ENCODE measurements at regions not wholly inside any gene's neighbourhood (a gene's known extent, or its start where the extent isn't known, plus 50 kb on each side); places are given as distances from the start of the nearest gene placed in this dataset.
"Not testable (repeated sequence)": the region's sequence is repeated elsewhere in the genome, so short reads cannot be mapped to it uniquely, and the experiment has no call there.

DNA sequence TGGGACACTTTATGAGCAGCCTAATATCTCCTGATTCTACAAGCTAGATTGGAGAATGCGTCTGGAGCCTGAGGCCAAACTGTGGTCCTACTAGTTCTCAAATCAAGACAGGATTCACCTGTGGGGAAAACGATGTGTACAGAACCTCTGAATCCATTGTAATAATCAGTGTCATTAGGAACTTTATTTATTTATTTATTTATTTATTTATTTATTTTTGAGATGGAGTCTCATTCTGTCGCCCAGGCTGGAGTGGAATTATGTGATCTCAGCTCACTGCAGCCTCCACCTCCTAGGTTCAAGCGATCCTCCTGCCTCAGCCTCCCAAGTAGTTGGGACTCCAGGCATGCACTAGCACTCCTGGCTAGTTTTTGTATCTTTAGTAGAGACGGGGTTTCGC lies 52.6 kb upstream of the KIF26B start:
- not testable (repeated sequence) for DNase-seq (ENCODE audit: low spot score)

- no peak for DNase-seq (ENCODE audit: low spot score)
Observed at GRCh38 chr1:245099401-245099800, 55.4 kb upstream of the KIF26B start.

- no peak for DNase-seq (ENCODE audit: low spot score)
Observed at GRCh38 chr1:245098924-245099323, 55.9 kb upstream of the KIF26B start.

GRCh38 chr1:245096311-245097066 lies 58.3 kb upstream of the KIF26B start:
- no peak for DNase-seq (ENCODE audit: low spot score)

DNA sequence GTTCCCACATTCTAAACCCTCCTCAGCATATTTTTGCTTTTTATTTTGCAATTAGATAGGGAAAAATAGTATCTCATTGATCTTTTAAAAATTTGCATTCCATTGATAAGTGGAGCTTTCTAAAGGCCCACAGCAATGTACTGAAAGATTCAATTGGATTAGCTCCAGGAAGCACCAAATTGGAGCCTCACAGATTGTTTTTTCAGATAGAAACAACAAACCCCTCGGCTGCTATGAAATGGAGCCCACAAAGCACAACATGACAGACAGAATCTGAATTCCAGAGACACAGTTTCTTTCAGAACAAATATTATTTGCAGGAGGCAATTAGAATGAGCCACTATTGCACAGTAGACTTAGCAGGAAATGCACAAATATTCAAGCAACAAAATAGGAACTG lies 58.9 kb upstream of the KIF26B start:
- DNase-seq (ENCODE audit: low spot score): no peak

DNA sequence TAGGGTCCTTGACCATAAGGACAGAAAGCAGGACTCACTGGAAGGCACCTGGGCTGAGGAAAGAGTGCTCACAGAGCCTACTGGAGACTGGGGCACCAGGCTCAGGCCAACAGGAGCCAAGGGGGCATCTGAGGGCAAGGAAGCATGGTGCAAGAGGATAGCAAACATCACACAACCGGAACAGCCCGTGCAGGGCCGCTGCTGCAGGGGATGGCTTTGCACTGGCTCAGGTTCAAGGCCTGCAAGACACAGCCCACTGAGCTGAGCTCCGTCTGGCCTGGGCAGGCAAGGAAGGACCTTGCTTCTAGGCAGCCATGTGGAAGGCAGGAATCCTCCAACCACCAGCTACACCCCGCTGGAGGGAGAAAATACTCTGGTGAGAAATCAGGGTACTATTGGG lies 59.8 kb upstream of the KIF26B start:
- DNase-seq (ENCODE audit: low spot score): no peak

- no peak for DNase-seq (ENCODE audit: low spot score)
Observed at GRCh38 chr1:245094092-245094491, 60.7 kb upstream of the KIF26B start.

DNA sequence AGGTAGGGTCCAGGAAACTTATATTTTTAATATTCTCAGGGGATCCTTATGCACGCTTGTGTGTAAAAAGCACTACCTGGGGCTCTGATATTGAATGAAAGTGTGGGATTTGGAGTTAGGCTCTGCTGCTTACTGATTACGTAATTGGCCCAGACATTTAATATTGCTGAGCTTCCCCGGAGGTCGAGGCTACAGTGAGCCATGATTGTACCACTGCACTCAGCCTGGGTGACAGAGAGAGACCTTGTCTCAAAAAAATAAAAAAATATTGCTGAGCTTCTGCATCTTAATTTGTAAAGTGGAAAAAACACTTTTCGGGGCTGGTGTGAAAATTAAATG lies 62.2 kb upstream of the KIF26B start:
- DNase-seq (ENCODE audit: low spot score): no peak

GRCh38 chr1:245091818-245092637 lies 62.8 kb upstream of the KIF26B start:
- peak; percentile 99 for DNase-seq (ENCODE audit: low spot score)

DNA sequence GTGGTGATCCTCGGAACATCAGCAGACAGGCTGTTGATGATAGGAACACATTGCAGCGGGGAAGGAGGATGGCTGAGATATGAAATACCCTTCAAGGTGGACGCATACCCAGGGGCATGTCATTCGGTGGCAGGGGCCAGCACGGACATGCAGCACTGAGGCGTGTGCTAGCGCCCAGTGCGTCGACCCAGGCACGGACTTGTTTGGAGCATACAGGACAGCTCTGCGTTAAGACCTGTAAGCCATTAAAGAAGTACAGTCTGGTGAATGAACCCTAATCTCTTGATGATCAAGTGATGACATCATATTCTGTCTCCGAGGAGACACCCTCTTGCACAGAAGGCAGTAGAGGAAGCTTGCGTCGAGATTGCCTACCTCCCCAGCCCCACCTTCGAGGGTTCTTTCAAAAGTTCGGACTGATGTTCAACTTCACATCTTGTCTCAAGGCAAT lies 63.6 kb upstream of the KIF26B start:
- DNase-seq (ENCODE audit: low spot score): no peak

DNA sequence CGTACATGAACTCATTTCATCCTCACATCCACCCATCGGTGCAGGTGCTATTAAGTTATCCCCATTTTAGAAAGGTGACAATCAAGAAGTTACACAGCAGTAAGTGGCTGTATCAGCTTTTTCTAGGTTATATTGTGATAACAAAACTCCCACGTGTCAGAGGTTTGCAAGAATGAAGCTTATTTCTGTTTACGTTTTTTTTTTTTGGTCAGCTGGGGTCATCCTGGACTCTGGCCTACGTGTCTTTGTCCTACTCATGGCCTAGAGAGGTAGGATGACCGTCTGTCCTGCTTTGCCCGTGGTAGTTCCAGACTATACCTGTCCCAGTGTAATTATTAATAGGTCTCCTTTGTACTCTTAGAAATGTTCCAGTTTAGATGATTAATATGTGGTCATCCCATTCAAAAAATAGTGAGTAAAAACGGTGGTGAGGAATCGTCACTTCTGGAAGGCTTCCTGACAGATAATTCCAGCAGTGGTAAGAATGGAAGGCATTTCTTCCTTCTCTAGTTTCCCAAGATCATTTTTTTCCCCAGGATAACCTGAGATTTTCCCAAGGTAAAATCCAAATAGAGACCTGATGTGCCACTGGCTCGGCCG lies 64.2 kb upstream of the KIF26B start:
- DNase-seq (ENCODE audit: low spot score): no peak

DNA sequence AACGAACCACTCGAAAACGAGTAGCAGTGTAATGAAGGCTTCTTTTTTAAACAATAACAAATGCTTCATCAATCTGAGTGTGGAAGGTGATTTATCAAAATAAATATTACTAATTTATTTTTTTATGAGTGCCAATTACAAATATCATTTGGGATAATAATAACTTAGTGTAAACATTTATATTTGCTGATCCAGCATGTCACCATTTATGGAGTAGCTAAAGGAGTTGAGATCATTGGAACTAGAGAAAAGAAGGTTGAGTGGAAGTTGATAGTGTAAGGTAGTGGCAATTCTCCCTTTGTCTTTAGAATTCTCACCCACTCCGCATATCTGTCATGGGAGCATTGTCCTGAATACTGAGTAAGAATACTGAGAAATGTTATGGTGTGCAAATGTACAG lies 67.1 kb upstream of the KIF26B start:
- DNase-seq (ENCODE audit: low spot score): no peak

- DNase-seq (ENCODE audit: low spot score): no peak
Observed at GRCh38 chr1:245086389-245086969, 68.3 kb upstream of the KIF26B start.

GRCh38 chr1:245085508-245086095 lies 69.2 kb upstream of the KIF26B start:
- DNase-seq (ENCODE audit: low spot score): peak; percentile 40

- no peak for DNase-seq (ENCODE audit: low spot score)
Observed at GRCh38 chr1:245084551-245084950, 70.2 kb upstream of the KIF26B start.

DNA sequence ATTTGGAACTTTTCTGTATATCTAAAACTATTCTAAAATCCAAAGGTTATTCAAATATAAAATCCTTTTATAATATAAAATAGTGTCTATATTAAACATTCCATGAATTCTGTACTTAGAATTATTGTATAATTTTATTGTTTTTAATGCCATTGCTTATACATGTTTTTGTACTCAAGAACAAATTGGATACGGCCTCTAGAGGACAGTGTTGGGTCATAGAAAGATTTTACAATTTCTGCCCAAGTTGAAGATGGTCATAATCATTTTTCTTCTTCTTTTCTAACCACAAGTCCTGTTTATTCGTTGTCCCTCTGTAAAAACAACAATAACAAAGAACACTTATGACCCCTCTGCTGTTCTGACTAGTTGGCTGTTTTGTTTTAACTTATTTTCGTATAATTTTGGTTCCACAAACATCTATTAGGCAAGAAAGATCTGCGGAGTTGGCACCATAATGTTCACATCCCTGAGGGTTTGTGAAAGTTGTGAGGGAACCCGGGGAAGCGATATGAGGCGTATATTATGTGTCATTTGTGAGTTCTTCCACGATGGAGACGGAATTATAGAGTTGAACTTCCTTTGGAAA lies 75.7 kb upstream of the KIF26B start:
- peak; percentile 65 for DNase-seq (ENCODE audit: low spot score)

GRCh38 chr1:245074898-245075297 lies 79.9 kb upstream of the KIF26B start:
- DNase-seq (ENCODE audit: low spot score): no peak

DNA sequence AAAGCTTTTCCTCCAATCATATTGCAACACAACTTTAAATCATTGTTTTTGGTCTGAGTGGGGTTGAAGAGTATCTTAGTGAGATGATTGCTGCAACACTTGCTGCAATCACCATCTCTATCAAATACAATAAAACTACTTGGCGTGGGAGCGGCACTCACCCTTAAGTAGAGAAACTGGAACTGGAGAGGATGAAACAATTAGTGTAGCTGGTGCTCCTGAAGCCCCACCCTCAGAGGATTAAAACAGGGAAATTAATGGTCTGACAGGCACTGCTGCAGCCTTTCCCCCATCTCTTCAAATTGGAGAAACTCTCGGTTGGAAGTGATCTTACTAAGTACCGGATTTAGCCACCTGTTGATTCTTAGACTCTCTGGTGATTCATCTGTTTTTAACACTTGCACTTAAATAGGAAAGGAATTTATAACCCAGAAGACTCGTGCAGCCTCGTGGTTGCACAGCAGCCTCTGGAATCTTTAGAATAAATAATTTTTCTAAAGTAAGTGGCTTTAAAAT lies 80.5 kb upstream of the KIF26B start:
- DNase-seq (ENCODE audit: low spot score): no peak

DNA sequence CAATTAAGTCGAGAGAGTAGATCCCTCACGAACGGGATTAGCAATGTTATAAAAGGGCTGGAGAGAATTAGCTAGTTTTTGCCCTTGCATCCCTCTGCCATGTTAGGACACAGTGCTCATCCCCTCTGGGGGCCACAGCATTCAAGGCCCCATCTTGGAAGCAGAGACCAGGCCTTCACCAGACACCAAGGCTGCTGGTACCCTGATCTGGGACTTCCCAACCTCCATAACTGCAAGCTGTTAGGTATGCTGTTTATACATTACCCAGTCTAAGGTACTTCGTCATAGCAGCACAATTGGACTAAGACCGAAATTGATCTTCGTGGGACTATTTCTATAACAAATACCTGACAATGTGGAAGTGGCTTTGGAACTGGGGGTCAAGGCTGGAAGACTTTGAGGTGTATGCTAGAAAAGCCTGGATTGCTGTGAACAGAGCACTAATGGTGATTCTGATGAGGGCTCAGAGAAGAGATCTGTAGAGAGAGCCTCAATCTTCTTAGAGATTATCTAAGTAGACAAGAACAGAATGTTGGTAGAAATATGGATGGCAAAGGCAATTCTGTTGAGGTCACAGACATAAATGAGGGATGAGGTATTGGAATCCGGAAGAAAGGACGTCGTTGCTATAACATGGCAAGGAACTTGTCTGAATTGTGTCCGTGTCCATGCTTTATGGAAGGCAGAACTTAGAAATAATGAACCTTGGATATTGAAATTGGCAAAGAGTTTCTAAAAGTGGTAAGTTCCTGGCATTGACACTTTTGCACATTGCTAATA lies 83.8 kb upstream of the KIF26B start:
- no peak for DNase-seq (ENCODE audit: low spot score)

DNA sequence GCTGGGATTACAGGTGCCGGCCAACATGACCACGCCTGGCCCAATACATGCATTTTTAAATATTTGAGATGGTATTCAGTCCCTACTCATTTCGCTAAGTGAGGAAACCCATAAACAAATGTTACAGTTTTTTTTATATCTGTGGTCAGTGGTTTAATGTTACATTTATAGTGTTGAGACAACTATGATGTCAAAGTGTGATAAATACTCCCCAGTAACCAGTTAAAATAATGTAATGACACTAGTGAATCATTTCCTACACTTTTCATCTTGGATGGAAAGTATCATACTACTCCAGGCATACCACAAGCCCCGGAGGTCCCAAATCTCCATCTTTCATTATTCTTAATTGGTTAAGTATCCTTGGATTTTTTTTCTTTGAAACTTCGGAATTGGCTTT lies 87.5 kb upstream of the KIF26B start:
- DNase-seq (ENCODE audit: low spot score): no peak

DNA sequence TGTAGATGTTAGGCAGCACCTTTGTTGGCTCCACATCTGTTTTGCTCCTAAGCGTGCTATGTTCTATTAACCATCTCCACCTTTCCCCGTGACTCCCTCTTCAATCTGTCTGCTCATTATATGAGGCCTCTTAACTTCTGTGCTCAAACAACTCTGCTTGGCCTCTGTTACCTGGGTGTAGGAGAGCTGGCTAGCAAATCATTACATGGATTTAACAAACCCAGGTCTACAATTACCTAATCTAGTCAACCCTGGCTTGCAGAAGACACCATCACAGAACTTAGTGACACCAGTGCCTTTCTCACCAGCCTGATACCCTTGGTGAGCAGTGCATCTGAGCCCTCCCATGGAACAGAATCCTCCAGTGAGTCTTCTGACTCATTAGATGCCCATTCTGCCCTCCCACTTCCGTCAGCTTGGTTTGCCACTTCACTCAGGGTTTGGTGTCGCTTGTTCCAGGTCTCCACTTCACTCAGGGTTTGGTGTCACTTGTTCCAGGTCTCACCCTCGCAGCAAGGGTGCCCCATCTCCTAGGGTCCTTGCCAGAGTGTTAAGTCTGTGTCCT lies 92.0 kb upstream of the KIF26B start:
- no peak for DNase-seq (ENCODE audit: low spot score)

Data from kidney capillary endothelial cell (primary cell).